Endothelial cell of umbilical vein (primary cell): ENCODE measurements at regions not wholly inside any gene's neighbourhood (a gene's known extent, or its start where the extent isn't known, plus 50 kb on each side); places are given as distances from the start of the nearest gene placed in this dataset.

Experiments used
- BruUV-seq: library from RNA; stranded (reverse); fragments of 400-500 nt; replicated peaks from 2 replicates; lab custom pipeline; 2021; lab: Mats Ljungman, UMichigan
- CTCF ChIA-PET: fragments of 300-600, 350-600 bp; sonication (Branson Sonifier 250); formaldehyde crosslinking; loops from one replicate; lab custom pipeline; 2021; ENCODE audit warnings: antibody characterized with exemption, inconsistent platforms; lab: Charles Lee
- POLR2A ChIA-PET: fragments of 300-600, 350-600 bp; sonication (Branson Sonifier 250); formaldehyde crosslinking; loops from one replicate; lab custom pipeline; 2021; ENCODE audit warnings: antibody characterized with exemption, inconsistent platforms; lab: Charles Lee
- DNase-seq: peaks from one replicate; pipeline ENCODE4 v3.0.0-alpha.2; 2011; ENCODE audit warnings: low read depth, low spot score
- FAIRE-seq: peaks from 2 replicates; lab custom pipeline; 2011; peaks lifted over from hg19 to GRCh38; lab: Jason Lieb, UNC
- H2AFZ ChIP-seq: 2 replicates; pipeline ENCODE4 v1.6.0; 2012; ENCODE audit warnings: low read depth, low read length, control low read depth, inconsistent platforms
- H3K27ac ChIP-seq: 2 replicates; pipeline ENCODE4 v1.5.1; 2011; ENCODE audit warnings: low read depth, mild to moderate bottlenecking, control low read depth, low read length, moderate library complexity; ENCODE audit not compliant: insufficient read depth
- H3K27me3 ChIP-seq, 2 experiments: 2 replicates each; pipeline versions ENCODE4 v1.6.0 to v1.6.1; 2011; ENCODE audit warnings: low read length in 2 of 2, mixed read lengths in 1 of 2; ENCODE audit not compliant: control insufficient read depth in 2 of 2, insufficient read depth in 2 of 2
- H3K36me3 ChIP-seq, 2 experiments: 2 replicates in 1 of 2; 3 replicates in 1 of 2; pipeline ENCODE4 v1.5.1; 2011; ENCODE audit warnings: low read length in 2 of 2, mild to moderate bottlenecking in 1 of 2, moderate library complexity in 1 of 2; ENCODE audit not compliant: control insufficient read depth in 2 of 2, insufficient read depth in 2 of 2; ENCODE audit errors: extremely low read depth in 1 of 2
- H3K4me1 ChIP-seq: 3 replicates; pipeline ENCODE4 v1.5.1; 2011; ENCODE audit warnings: mild to moderate bottlenecking, low read length; ENCODE audit not compliant: control insufficient read depth, insufficient read depth; ENCODE audit errors: extremely low read depth
- H3K4me2 ChIP-seq: 2 replicates; pipeline ENCODE4 v1.6.1; 2011; ENCODE audit warnings: low read length, control low read depth, mixed read lengths; ENCODE audit not compliant: insufficient read depth
- H3K4me3 ChIP-seq, 3 experiments: fragments of 200-600 bp in 1 of 3; sonication (generic), shearing (Covaris generic) in 1 of 3; replicated peaks in 1 of 3; 2 replicates each; pipeline ENCODE4 v1.5.1; 2011 to 2016; ENCODE audit warnings: control low read depth in 3 of 3, low read length in 3 of 3, mild to moderate bottlenecking in 2 of 3, inconsistent platforms in 1 of 3, low read depth in 1 of 3, moderate library complexity in 1 of 3; ENCODE audit not compliant: insufficient read depth in 1 of 3
- H3K79me2 ChIP-seq: 2 replicates; pipeline ENCODE4 v1.6.0; 2012; ENCODE audit warnings: low read length, inconsistent platforms; ENCODE audit not compliant: control insufficient read depth, insufficient read depth
- H3K9ac ChIP-seq: replicated peaks from 2 replicates; pipeline ENCODE3; 2011; ENCODE audit warnings: low read length, control low read depth; ENCODE audit not compliant: insufficient read depth; ENCODE audit errors: extremely low read depth
- H3K9me1 ChIP-seq: replicated peaks from 3 replicates; pipeline ENCODE4 v1.6.0; 2011; ENCODE audit warnings: mild to moderate bottlenecking, low read length; ENCODE audit not compliant: control insufficient read depth, insufficient read depth; ENCODE audit errors: extremely low read depth
- H3K9me3 ChIP-seq: replicated peaks from 2 replicates; pipeline ENCODE4 v1.5.1; 2012; ENCODE audit warnings: low read length, inconsistent platforms; ENCODE audit not compliant: control insufficient read depth, insufficient read depth
- H4K20me1 ChIP-seq: replicated peaks from 2 replicates; pipeline ENCODE3; 2011; ENCODE audit warnings: mild to moderate bottlenecking, low read length; ENCODE audit not compliant: control insufficient read depth, insufficient read depth; ENCODE audit errors: extremely low read depth
- EZH2 ChIP-seq: IDR thresholded peaks from 2 replicates; pipeline ENCODE4 v1.6.1; 2012; ENCODE audit warnings: borderline replicate concordance, low read depth, mild to moderate bottlenecking, moderate library complexity, low read length, inconsistent platforms; ENCODE audit not compliant: severe bottlenecking
- FOS ChIP-seq: IDR thresholded peaks from 2 replicates; pipeline ENCODE4 v1.6.1; 2011; ENCODE audit warnings: mild to moderate bottlenecking, low read length, moderate library complexity, borderline replicate concordance; ENCODE audit not compliant: insufficient read depth
- GATA2 ChIP-seq: IDR thresholded peaks from 2 replicates; pipeline ENCODE4 v1.7.0; 2011; ENCODE audit warnings: low read depth, mild to moderate bottlenecking, moderate library complexity, mixed read lengths, low read length; ENCODE audit not compliant: insufficient read length, insufficient read depth
- JUN ChIP-seq: IDR thresholded peaks from 2 replicates; pipeline ENCODE4 v1.6.1; 2011; ENCODE audit warnings: borderline replicate concordance, low read depth; ENCODE audit not compliant: insufficient read length, insufficient read depth
- MAX ChIP-seq: IDR thresholded peaks from 2 replicates; pipeline ENCODE4 v1.6.1; 2011; ENCODE audit not compliant: insufficient read depth, insufficient read length
- MYC ChIP-seq: IDR thresholded peaks from one replicate; pipeline ENCODE4 v1.6.1; 2011; ENCODE audit warnings: mild to moderate bottlenecking, low read depth, low read length
- POLR2A ChIP-seq: IDR thresholded peaks from 2 replicates; pipeline ENCODE4 v1.6.1; 2012; ENCODE audit warnings: low read depth, mild to moderate bottlenecking, control low read depth, low read length
- POLR2AphosphoS5 ChIP-seq: IDR thresholded peaks from 2 replicates; pipeline ENCODE4 v1.6.1; 2012; ENCODE audit warnings: low read depth, mild to moderate bottlenecking, control low read depth, low read length, moderate library complexity; ENCODE audit not compliant: insufficient read depth
- dilution Hi-C: fragments of 300-500 bp; cut with MboI; formaldehyde crosslinking; loops from one replicate; pipeline ENCODE4 v1.15.0; 2019; ENCODE audit warnings: low sequenced_read_pairs; ENCODE audit not compliant: extremely low pct_ligation_motif_present
- intact Hi-C: fragments of 100-400 bp; cut with micrococcal nuclease; formaldehyde crosslinking; loops from one replicate; pipeline ENCODE4 v1.10.0; 2022
- TF ChIP-seq, protein P1 (sequence below), 2 donors: IDR thresholded peaks; 1 replicate in 1 of 2; 2 replicates in 1 of 2; pipeline ENCODE4 v1.5.1; 2011; ENCODE audit warnings: low read length in 2 of 2, mild to moderate bottlenecking in 2 of 2, moderate library complexity in 2 of 2, control low read depth in 1 of 2, inconsistent platforms in 1 of 2, low read depth in 1 of 2; ENCODE audit not compliant: insufficient read depth in 1 of 2; ENCODE audit errors: extremely low read depth in 1 of 2

- Histone ChIP-seq H3K9ac (no peak overlapping the region), H3K4me2 (no peak overlapping the region), H3K4me1 (no peaks in the 10 kb centered on the region), H3K79me2 (no peaks in the 10 kb centered on the region), H4K20me1 (no peaks in the 10 kb centered on the region), H2AFZ (no peak overlapping the region), H3K9me1 (no peaks in the 10 kb centered on the region), H3K27ac (no peak overlapping the region), H3K9me3 (no peaks in the 10 kb centered on the region), H3K27me3 (no peaks in the 10 kb centered on the region), H3K4me3 (no peak overlapping the region), H3K36me3 (no peaks in the 10 kb centered on the region)
- ChIA-PET CTCF (no interaction called here), POLR2A (no interaction called here)
- no peak for DNase-seq
- BruUV-seq: no TSS peak
- intact Hi-C loops (no loop called here), dilution Hi-C loops (no loop called here)
- no peak for FAIRE-seq
- no peak for TF ChIP-seq POLR2A
- TF ChIP-seq MYC: no peak
- TF ChIP-seq MAX: no peak
- no peak for TF ChIP-seq JUN
- TF ChIP-seq, protein P1, sequence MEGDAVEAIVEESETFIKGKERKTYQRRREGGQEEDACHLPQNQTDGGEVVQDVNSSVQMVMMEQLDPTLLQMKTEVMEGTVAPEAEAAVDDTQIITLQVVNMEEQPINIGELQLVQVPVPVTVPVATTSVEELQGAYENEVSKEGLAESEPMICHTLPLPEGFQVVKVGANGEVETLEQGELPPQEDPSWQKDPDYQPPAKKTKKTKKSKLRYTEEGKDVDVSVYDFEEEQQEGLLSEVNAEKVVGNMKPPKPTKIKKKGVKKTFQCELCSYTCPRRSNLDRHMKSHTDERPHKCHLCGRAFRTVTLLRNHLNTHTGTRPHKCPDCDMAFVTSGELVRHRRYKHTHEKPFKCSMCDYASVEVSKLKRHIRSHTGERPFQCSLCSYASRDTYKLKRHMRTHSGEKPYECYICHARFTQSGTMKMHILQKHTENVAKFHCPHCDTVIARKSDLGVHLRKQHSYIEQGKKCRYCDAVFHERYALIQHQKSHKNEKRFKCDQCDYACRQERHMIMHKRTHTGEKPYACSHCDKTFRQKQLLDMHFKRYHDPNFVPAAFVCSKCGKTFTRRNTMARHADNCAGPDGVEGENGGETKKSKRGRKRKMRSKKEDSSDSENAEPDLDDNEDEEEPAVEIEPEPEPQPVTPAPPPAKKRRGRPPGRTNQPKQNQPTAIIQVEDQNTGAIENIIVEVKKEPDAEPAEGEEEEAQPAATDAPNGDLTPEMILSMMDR (IDR thresholded peaks at IDR 0.05; ENCODE audit: extremely low read depth in 1 of 2, insufficient read depth in 1 of 2, low read depth in 1 of 2, low read length in 2 of 2): no peak
- TF ChIP-seq GATA2: no peak
- TF ChIP-seq POLR2AphosphoS5: no peak
- no peak for TF ChIP-seq EZH2
- TF ChIP-seq FOS: no peak
These were observed 166.4 kb upstream of the ADGRL2 start for GRCh38 chr1:81634294-81634693.
